ENCODE measurements at regions not wholly inside any gene's neighbourhood (a gene's known extent, or its start where the extent isn't known, plus 50 kb on each side); places are given as distances from the start of the nearest gene placed in this dataset.

- Histone ChIP-seq H3K27me3 (no peaks in the 10 kb centered on the region), H3K36me3 (no peaks in the 10 kb centered on the region), H3K4me3 (no peak overlapping the region), H3K4me1 (no peaks in the 10 kb centered on the region), H3K9me3 (no peaks in the 10 kb centered on the region), H3K27ac (no peak overlapping the region)
- no peak for DNase-seq
- intact Hi-C loops (cut with DNase I; ENCODE audit: low total_unique reads), result no loop called here
- no peak for TF ChIP-seq CTCF (IDR thresholded peaks at IDR 0.05)
These were observed 56.7 kb upstream of the MAMDC2 start for GRCh38 chr9:69986970-69987369.

GRCh38 chr9:69987457-69987856, 56.2 kb upstream of the MAMDC2 start:
- TF ChIP-seq CTCF (IDR thresholded peaks at IDR 0.05), result no peak
- no peaks in the 10 kb centered on the region for H3K9me3 ChIP-seq
- intact Hi-C loops (cut with DNase I; ENCODE audit: low total_unique reads), result no loop called here
- no peaks in the 10 kb centered on the region for H3K27me3 ChIP-seq
- H3K27ac ChIP-seq, result no peak overlapping the region
- H3K4me1 ChIP-seq, result no peaks in the 10 kb centered on the region
- H3K4me3 ChIP-seq, result no peak overlapping the region
- DNase-seq, result no peak
- no peaks in the 10 kb centered on the region for H3K36me3 ChIP-seq

- Histone ChIP-seq H3K36me3 (no peaks in the 10 kb centered on the region), H3K27ac (no peak overlapping the region), H3K27me3 (no peaks in the 10 kb centered on the region), H3K4me1 (peaks cover 0 to 17% (median 4%) of the 10 kb centered on the region in 4 donors), H3K9me3 (no peaks in the 10 kb centered on the region), H3K4me3 (no peak overlapping the region)
- no peak for DNase-seq
- intact Hi-C loops (cut with DNase I; ENCODE audit: low total_unique reads), result no loop called here
- TF ChIP-seq CTCF (IDR thresholded peaks at IDR 0.05), result no peak
These were observed 50.5 kb upstream of the MAMDC2 start for GRCh38 chr9:69993110-69993509.
